Endothelial cell of umbilical vein (primary cell): ENCODE measurements at regions not wholly inside any gene's neighbourhood (a gene's known extent, or its start where the extent isn't known, plus 50 kb on each side); places are given as distances from the start of the nearest gene placed in this dataset.

Experiments used
- BruUV-seq: library from RNA; stranded (reverse); fragments of 400-500 nt; replicated peaks from 2 replicates; lab custom pipeline; 2021; lab: Mats Ljungman, UMichigan
- CTCF ChIA-PET: fragments of 300-600, 350-600 bp; sonication (Branson Sonifier 250); formaldehyde crosslinking; loops from one replicate; lab custom pipeline; 2021; ENCODE audit warnings: antibody characterized with exemption, inconsistent platforms; lab: Charles Lee
- POLR2A ChIA-PET: fragments of 300-600, 350-600 bp; sonication (Branson Sonifier 250); formaldehyde crosslinking; loops from one replicate; lab custom pipeline; 2021; ENCODE audit warnings: antibody characterized with exemption, inconsistent platforms; lab: Charles Lee
- DNase-seq: peaks from one replicate; pipeline ENCODE4 v3.0.0-alpha.2; 2011; ENCODE audit warnings: low read depth, low spot score
- FAIRE-seq: peaks from 2 replicates; lab custom pipeline; 2011; peaks lifted over from hg19 to GRCh38; lab: Jason Lieb, UNC
- H2AFZ ChIP-seq: 2 replicates; pipeline ENCODE4 v1.6.0; 2012; ENCODE audit warnings: low read depth, low read length, control low read depth, inconsistent platforms
- H3K27ac ChIP-seq: 2 replicates; pipeline ENCODE4 v1.5.1; 2011; ENCODE audit warnings: low read depth, mild to moderate bottlenecking, control low read depth, low read length, moderate library complexity; ENCODE audit not compliant: insufficient read depth
- H3K27me3 ChIP-seq, 2 experiments: 2 replicates each; pipeline versions ENCODE4 v1.6.0 to v1.6.1; 2011; ENCODE audit warnings: low read length in 2 of 2, mixed read lengths in 1 of 2; ENCODE audit not compliant: control insufficient read depth in 2 of 2, insufficient read depth in 2 of 2
- H3K36me3 ChIP-seq, 2 experiments: 2 replicates in 1 of 2; 3 replicates in 1 of 2; pipeline ENCODE4 v1.5.1; 2011; ENCODE audit warnings: low read length in 2 of 2, mild to moderate bottlenecking in 1 of 2, moderate library complexity in 1 of 2; ENCODE audit not compliant: control insufficient read depth in 2 of 2, insufficient read depth in 2 of 2; ENCODE audit errors: extremely low read depth in 1 of 2
- H3K4me1 ChIP-seq: 3 replicates; pipeline ENCODE4 v1.5.1; 2011; ENCODE audit warnings: mild to moderate bottlenecking, low read length; ENCODE audit not compliant: control insufficient read depth, insufficient read depth; ENCODE audit errors: extremely low read depth
- H3K4me2 ChIP-seq: 2 replicates; pipeline ENCODE4 v1.6.1; 2011; ENCODE audit warnings: low read length, control low read depth, mixed read lengths; ENCODE audit not compliant: insufficient read depth
- H3K4me3 ChIP-seq, 3 experiments: fragments of 200-600 bp in 1 of 3; sonication (generic), shearing (Covaris generic) in 1 of 3; replicated peaks in 1 of 3; 2 replicates each; pipeline ENCODE4 v1.5.1; 2011 to 2016; ENCODE audit warnings: control low read depth in 3 of 3, low read length in 3 of 3, mild to moderate bottlenecking in 2 of 3, inconsistent platforms in 1 of 3, low read depth in 1 of 3, moderate library complexity in 1 of 3; ENCODE audit not compliant: insufficient read depth in 1 of 3
- H3K79me2 ChIP-seq: 2 replicates; pipeline ENCODE4 v1.6.0; 2012; ENCODE audit warnings: low read length, inconsistent platforms; ENCODE audit not compliant: control insufficient read depth, insufficient read depth
- H3K9ac ChIP-seq: replicated peaks from 2 replicates; pipeline ENCODE3; 2011; ENCODE audit warnings: low read length, control low read depth; ENCODE audit not compliant: insufficient read depth; ENCODE audit errors: extremely low read depth
- H3K9me1 ChIP-seq: replicated peaks from 3 replicates; pipeline ENCODE4 v1.6.0; 2011; ENCODE audit warnings: mild to moderate bottlenecking, low read length; ENCODE audit not compliant: control insufficient read depth, insufficient read depth; ENCODE audit errors: extremely low read depth
- H3K9me3 ChIP-seq: replicated peaks from 2 replicates; pipeline ENCODE4 v1.5.1; 2012; ENCODE audit warnings: low read length, inconsistent platforms; ENCODE audit not compliant: control insufficient read depth, insufficient read depth
- H4K20me1 ChIP-seq: replicated peaks from 2 replicates; pipeline ENCODE3; 2011; ENCODE audit warnings: mild to moderate bottlenecking, low read length; ENCODE audit not compliant: control insufficient read depth, insufficient read depth; ENCODE audit errors: extremely low read depth
- CTCF ChIP-seq, 2 donors: IDR thresholded peaks; 1 replicate in 1 of 2; 2 replicates in 1 of 2; pipeline ENCODE4 v1.5.1; 2011; ENCODE audit warnings: low read length in 2 of 2, mild to moderate bottlenecking in 2 of 2, moderate library complexity in 2 of 2, control low read depth in 1 of 2, inconsistent platforms in 1 of 2, low read depth in 1 of 2; ENCODE audit not compliant: insufficient read depth in 1 of 2; ENCODE audit errors: extremely low read depth in 1 of 2
- EZH2 ChIP-seq: IDR thresholded peaks from 2 replicates; pipeline ENCODE4 v1.6.1; 2012; ENCODE audit warnings: borderline replicate concordance, low read depth, mild to moderate bottlenecking, moderate library complexity, low read length, inconsistent platforms; ENCODE audit not compliant: severe bottlenecking
- FOS ChIP-seq: IDR thresholded peaks from 2 replicates; pipeline ENCODE4 v1.6.1; 2011; ENCODE audit warnings: mild to moderate bottlenecking, low read length, moderate library complexity, borderline replicate concordance; ENCODE audit not compliant: insufficient read depth
- GATA2 ChIP-seq: IDR thresholded peaks from 2 replicates; pipeline ENCODE4 v1.7.0; 2011; ENCODE audit warnings: low read depth, mild to moderate bottlenecking, moderate library complexity, mixed read lengths, low read length; ENCODE audit not compliant: insufficient read length, insufficient read depth
- JUN ChIP-seq: IDR thresholded peaks from 2 replicates; pipeline ENCODE4 v1.6.1; 2011; ENCODE audit warnings: borderline replicate concordance, low read depth; ENCODE audit not compliant: insufficient read length, insufficient read depth
- MAX ChIP-seq: IDR thresholded peaks from 2 replicates; pipeline ENCODE4 v1.6.1; 2011; ENCODE audit not compliant: insufficient read depth, insufficient read length
- MYC ChIP-seq: IDR thresholded peaks from one replicate; pipeline ENCODE4 v1.6.1; 2011; ENCODE audit warnings: mild to moderate bottlenecking, low read depth, low read length
- POLR2A ChIP-seq: IDR thresholded peaks from 2 replicates; pipeline ENCODE4 v1.6.1; 2012; ENCODE audit warnings: low read depth, mild to moderate bottlenecking, control low read depth, low read length
- POLR2AphosphoS5 ChIP-seq: IDR thresholded peaks from 2 replicates; pipeline ENCODE4 v1.6.1; 2012; ENCODE audit warnings: low read depth, mild to moderate bottlenecking, control low read depth, low read length, moderate library complexity; ENCODE audit not compliant: insufficient read depth
- dilution Hi-C: fragments of 300-500 bp; cut with MboI; formaldehyde crosslinking; loops from one replicate; pipeline ENCODE4 v1.15.0; 2019; ENCODE audit warnings: low sequenced_read_pairs; ENCODE audit not compliant: extremely low pct_ligation_motif_present
- intact Hi-C: fragments of 100-400 bp; cut with micrococcal nuclease; formaldehyde crosslinking; loops from one replicate; pipeline ENCODE4 v1.10.0; 2022

GRCh38 chr1:55718758-55719671, 503.9 kb upstream of the USP24 start:
- intact Hi-C loops (no loop called here), dilution Hi-C loops (no loop called here)
- POLR2A ChIA-PET: no interaction called here
- Histone ChIP-seq H3K9ac (no peak overlapping the region), H3K9me3 (no peaks in the 10 kb centered on the region), H3K36me3 (no peaks in the 10 kb centered on the region), H4K20me1 (no peaks in the 10 kb centered on the region), H3K4me3 (no peak overlapping the region), H3K27ac (no peak overlapping the region), H2AFZ (no peak overlapping the region), H3K27me3 (peaks cover 0 to 3% of the 10 kb centered on the region in 2 experiments), H3K4me1 (no peaks in the 10 kb centered on the region), H3K79me2 (no peaks in the 10 kb centered on the region), H3K4me2 (no peak overlapping the region), H3K9me1 (no peaks in the 10 kb centered on the region)
- CTCF ChIA-PET: no interaction called here
- no TSS peak for BruUV-seq
- DNase-seq (no peak), FAIRE-seq (no peak)
- TF ChIP-seq MYC: no peak
- TF ChIP-seq GATA2: no peak
- TF ChIP-seq EZH2: no peak
- no peak for TF ChIP-seq FOS
- TF ChIP-seq JUN: no peak
- no peak for TF ChIP-seq CTCF (IDR thresholded peaks at IDR 0.05; ENCODE audit: extremely low read depth in 1 of 2, insufficient read depth in 1 of 2, low read depth in 1 of 2, low read length in 2 of 2)
- no peak for TF ChIP-seq MAX
- TF ChIP-seq POLR2AphosphoS5: no peak
- no peak for TF ChIP-seq POLR2A
